NCI-H1436 treated with DMSO at 0.1 percent for 48 hours (cell line): ENCODE measurements at regions not wholly inside any gene's neighbourhood (a gene's known extent, or its start where the extent isn't known, plus 50 kb on each side); places are given as distances from the start of the nearest gene placed in this dataset.
"Not testable (repeated sequence)": the region's sequence is repeated elsewhere in the genome, so short reads cannot be mapped to it uniquely, and the experiment has no call there.

Experiments
- DNase-seq: peaks from one replicate; lab custom pipeline; 2025; lab: John Stamatoyannopoulos, UW

- no peak for DNase-seq
These were observed 367.3 kb upstream of the CASK start for GRCh38 chrX:42290608-42291007.

- no peak for DNase-seq
These were observed 366.4 kb upstream of the CASK start for GRCh38 chrX:42289492-42290385.

GRCh38 chrX:42285681-42286080 lies 362.3 kb upstream of the CASK start:
- DNase-seq: not testable (repeated sequence)

- DNase-seq: no peak
These were observed 353.8 kb upstream of the CASK start for GRCh38 chrX:42276982-42277690.

- DNase-seq: no peak
These were observed 350.8 kb upstream of the CASK start for GRCh38 chrX:42274151-42274550.

GRCh38 chrX:42273387-42273786 lies 350.0 kb upstream of the CASK start:
- no peak for DNase-seq

- DNase-seq: no peak
These were observed 345.8 kb upstream of the CASK start for GRCh38 chrX:42269186-42269585.

GRCh38 chrX:42260854-42261253 lies 337.5 kb upstream of the CASK start:
- DNase-seq: no peak

- no peak for DNase-seq
These were observed 324.9 kb upstream of the CASK start for GRCh38 chrX:42248226-42248625.

- no peak for DNase-seq
These were observed 323.9 kb upstream of the CASK start for GRCh38 chrX:42247241-42247640.

- DNase-seq: no peak
These were observed 323.5 kb upstream of the CASK start for GRCh38 chrX:42246814-42247213.

- no peak for DNase-seq
These were observed 318.6 kb upstream of the CASK start for GRCh38 chrX:42242004-42242403.

GRCh38 chrX:42241421-42241820 lies 318.1 kb upstream of the CASK start:
- no peak for DNase-seq

GRCh38 chrX:42237956-42238355 lies 314.6 kb upstream of the CASK start:
- DNase-seq: no peak

GRCh38 chrX:42229533-42229932 lies 306.2 kb upstream of the CASK start:
- DNase-seq: no peak

GRCh38 chrX:42220666-42221065 lies 297.3 kb upstream of the CASK start:
- DNase-seq: no peak

GRCh38 chrX:42220083-42220482 lies 296.7 kb upstream of the CASK start:
- no peak for DNase-seq

GRCh38 chrX:42219231-42219630 lies 295.9 kb upstream of the CASK start:
- DNase-seq: no peak

GRCh38 chrX:42195506-42195905 lies 272.2 kb upstream of the CASK start:
- no peak for DNase-seq

- DNase-seq: no peak
These were observed 266.2 kb upstream of the CASK start for GRCh38 chrX:42189576-42189975.

- no peak for DNase-seq
These were observed 265.4 kb upstream of the CASK start for GRCh38 chrX:42188730-42189129.

- DNase-seq: no peak
These were observed 253.4 kb upstream of the CASK start for GRCh38 chrX:42176789-42177188.

GRCh38 chrX:42175843-42176242 lies 252.5 kb upstream of the CASK start:
- DNase-seq: no peak
